COR-L47 (cell line): ENCODE measurements at regions not wholly inside any gene's neighbourhood (a gene's known extent, or its start where the extent isn't known, plus 50 kb on each side); places are given as distances from the start of the nearest gene placed in this dataset.

Source experiments
- DNase-seq: peaks from one replicate; lab custom pipeline; 2025; lab: John Stamatoyannopoulos, UW

DNA sequence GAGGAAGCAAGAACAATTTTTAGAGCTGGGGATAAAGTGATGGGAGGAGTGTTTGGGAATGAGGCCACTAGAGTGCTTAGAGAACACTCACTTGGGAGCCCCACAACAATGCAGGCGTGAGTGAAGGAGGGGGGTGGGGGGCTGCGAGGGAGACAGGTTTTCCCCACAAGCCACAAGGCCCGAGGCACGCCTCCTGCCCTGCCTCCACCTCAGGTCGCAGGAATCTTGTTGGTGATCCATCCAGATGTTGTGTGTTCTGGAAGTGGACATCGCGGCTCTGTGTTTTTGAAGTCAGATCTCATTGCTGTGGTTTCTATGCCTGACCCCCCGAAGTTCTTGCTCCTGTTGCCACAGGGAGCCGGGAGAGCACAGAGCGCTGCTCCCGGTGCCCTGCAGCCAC is 178.0 kb upstream of the BMPER start:
- no peak for DNase-seq

DNA sequence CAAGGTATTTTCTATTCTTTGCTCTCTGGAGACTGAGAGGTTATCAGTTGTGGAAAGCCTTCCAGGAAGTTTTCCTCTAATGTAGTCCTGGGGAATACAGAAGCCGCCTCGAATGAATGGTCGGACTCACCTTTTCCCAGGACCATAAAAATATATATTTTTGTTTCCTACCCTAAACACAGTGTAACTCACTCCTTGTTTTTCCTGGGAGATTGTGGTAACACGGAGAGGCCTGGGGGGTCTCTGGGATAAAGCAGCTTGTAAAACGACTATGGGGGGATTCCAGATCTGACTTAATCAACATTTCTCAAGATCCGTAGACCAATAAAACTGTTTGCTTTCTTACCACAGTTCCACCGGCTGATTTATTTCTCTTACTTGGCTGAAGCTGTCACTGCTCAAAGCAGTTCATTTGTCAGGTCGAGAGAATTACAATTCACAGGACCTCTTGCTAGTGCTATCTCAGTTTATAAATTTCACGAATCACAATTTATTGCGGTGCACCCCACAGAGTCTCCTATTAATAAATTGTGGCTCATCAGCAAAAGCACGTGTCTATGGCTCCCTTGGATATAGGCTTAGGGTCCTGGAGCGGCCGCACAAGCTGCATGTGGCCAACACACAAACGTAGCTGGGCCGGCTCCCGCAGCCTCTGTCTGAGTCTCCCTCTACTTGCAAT is 176.3 kb upstream of the BMPER start:
- DNase-seq: no peak

DNA sequence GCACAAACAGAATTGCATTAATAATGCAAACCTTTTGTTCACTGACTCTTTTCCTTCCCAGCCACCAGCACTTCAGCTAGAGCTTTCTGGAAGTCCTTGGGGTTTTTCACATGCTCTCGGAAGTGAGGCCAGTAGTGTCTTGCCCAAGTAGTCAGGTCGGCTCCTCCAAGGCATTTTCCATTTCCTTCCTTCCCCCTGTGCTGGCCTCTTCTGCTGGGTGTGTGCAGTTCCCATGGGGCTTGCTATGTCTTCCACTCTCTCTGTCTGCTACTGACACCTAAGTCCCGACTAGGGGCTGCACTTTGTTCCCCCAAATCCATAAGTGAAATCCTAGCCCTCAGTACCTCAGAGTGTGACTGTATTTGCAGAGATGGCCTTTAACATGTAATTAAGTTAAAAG is 175.6 kb upstream of the BMPER start:
- no peak for DNase-seq

DNA sequence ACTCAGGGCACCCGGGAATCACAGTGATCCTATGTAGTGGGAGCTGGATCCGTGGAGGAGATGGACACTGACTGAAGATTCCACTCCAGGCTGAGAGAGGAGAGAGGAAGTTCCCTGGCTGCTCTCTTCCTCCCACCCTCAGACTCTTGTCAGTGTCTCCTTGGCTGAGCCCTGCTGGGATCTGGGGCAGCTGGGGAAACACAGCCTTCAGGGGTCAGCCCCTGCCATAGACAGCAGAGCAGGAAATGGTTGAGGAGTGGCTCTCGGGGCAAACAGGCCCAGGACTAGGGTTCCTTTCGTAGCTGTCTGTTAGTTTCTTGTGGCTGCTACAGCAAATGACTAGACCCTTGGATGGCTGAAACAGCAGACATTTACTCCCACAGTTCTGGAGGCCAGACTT is 174.4 kb upstream of the BMPER start:
- DNase-seq: no peak

GRCh38 chr7:33731912-33732311 is 173.4 kb upstream of the BMPER start:
- DNase-seq: no peak

DNA sequence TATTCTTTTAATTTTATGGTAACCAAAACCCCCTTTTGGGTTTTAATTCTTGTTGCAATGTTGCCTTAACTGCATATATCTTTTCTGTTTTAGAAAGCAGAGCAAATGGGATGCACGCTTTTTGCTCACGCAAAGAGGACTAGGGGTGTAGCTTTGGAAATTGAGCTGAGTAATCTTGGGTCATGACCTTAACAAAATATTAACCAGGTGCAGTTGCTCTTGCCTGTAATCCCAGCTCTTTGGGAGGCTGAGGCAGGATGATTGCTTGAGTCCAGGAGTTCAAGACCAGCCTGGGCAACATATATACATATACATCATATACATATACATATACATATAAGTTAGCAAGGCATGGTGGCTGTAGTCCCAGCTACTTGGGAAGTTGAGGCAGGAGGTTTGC is 172.9 kb upstream of the BMPER start:
- DNase-seq: no peak

- no peak for DNase-seq
These were observed 171.3 kb upstream of the BMPER start for GRCh38 chr7:33733870-33734650.

DNA sequence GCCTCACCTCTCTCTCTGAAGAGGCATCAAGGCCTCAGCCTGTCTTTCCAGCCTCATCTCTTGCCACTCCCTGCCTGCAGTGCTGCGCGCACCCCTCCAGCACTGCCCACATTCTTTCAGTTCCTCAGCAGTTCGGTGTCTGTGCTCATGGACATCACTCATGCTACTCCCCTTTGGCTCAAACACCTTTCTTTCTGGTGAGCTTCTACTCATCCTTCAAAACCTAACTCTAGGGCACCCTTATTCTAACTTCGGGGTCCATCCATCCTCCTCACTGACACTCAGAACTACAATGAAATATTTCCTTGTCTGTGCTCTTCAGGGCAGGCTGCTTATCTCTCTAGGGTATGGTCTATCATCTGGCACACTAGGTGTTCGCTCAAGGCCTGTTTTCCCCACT is 169.9 kb upstream of the BMPER start:
- DNase-seq: no peak

DNA sequence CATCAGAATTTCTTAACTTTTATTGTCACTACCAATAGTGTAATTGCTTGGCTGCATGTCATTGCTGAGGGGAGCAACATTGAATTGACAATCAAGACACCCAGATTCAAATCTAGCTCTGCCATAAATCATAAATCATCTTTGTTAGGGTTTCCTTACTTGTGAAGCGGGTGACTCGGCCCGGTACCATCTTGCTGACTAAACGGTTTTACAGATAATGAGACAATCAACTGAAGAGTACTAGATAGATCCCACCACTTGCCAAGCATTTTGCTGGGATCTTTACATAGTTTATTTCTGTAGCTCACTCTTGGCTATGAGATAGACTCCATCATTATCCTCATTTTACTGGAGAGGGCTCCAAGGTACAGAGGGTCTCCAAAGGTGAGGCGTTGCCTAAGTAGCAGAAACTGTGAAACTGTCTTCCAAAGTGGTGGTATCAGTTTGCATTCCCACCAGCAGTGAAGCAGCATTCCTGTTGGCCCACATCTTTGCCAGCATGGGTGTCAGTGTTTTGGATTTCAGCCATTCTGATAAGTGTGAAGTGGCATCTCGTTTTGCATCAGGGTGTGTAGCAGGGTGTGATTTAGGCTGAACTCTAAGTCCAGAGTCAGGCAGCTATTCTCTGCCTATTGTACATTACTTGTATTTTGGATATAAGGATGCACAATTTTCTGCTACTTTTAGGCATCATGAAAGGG is 168.7 kb upstream of the BMPER start:
- no peak for DNase-seq

DNA sequence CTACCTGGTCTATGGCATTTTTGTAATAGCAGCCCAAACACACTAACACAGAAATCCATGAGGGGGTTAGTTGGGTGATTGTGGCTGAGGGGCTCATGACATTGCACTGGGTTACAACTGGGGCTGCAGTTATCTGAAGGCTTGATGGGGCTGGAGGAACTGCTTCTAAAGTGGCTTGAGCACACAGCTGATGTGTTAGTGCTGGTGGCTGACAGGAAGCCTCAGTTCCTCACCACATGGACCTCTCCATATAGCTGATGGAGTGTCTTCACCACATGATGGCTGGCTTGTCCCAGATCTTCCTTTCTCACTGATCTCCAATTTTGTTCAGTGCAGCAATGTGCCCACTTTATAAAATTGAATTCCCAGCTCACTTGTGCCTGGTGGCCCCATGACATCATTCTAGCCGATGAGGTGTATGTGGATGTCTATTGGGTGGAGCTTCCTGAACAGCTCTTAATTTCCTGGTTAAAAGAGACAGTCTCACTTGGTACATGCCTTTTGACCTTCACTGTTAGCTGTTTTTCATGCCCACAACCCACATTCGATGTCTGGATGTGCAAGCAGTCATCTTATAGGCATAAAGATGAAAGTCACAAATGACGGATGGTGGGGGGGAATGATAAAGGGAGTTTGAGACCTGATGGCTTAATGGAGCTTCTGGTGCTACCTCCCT is 166.9 kb upstream of the BMPER start:
- no peak for DNase-seq

- DNase-seq: no peak
These were observed 166.1 kb upstream of the BMPER start for GRCh38 chr7:33739286-33739685.

DNA sequence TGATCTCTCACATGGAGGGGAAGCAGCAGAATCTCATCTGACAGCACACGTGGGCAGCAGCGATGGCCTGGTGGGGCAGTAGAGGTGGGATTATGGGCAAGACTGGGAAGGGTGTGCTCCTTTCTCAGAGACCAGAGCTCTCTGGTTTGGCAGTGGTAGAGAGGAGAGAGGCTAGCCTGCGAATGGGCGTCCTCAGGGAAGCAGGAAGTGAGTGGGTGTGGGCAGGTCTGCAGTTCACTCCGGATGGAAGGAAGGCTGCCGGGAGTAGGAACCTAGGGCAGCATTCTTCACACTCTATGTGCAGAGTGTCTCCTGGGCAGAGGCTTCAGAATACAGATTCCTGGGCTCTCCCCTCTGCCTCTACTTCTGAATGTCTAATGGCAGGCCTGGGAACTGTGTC is 162.8 kb upstream of the BMPER start:
- DNase-seq: no peak

DNA sequence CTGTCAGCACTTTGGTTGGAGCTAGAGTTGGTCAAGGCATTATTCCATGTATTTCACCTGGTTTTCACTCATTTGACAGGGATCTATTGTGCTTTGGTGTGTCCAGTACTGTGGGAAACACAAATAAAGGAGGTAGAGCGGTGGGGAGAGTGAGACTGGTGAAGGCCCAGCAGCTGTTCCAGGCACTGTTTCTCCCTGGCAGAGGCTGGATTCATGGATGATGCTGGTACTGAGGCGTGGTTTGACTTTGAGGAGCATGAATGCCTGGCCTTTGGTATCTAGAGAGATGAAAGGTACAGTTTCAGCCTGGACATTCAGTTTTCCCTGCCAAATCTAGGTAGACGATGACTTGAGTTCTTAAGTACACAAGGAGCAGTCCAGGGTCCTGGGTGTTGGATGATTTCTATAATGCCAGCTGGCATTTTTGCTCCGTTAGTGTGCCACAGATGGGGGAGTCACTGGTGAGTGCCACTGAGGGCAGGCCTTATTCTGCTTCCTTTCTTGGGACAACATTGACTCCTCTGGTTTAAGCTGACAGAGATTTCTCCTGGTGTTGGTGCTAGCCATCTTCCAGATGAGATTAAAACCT is 162.2 kb upstream of the BMPER start:
- no peak for DNase-seq

DNA sequence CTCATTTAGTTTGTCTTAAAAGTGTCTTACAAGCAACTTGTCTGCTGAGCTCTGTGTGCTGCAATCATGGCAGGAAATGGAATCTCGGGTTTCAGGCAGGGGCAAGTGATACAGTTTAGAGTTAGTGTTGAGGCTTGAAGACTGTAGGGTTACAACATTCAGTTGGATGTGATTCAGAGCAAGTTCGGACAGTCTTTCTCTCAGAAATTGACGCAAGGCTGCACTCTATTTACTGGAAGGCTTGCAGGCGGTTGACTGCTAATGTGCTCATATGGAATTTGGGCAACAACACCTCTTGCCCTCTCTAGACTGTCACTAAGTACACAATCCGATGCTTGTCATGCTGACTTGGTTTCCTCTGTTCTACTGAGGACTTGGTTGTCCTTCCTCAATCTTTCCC is 161.7 kb upstream of the BMPER start:
- no peak for DNase-seq

- peak; percentile 65 for DNase-seq
These were observed 160.9 kb upstream of the BMPER start for GRCh38 chr7:33744293-33745075.

DNA sequence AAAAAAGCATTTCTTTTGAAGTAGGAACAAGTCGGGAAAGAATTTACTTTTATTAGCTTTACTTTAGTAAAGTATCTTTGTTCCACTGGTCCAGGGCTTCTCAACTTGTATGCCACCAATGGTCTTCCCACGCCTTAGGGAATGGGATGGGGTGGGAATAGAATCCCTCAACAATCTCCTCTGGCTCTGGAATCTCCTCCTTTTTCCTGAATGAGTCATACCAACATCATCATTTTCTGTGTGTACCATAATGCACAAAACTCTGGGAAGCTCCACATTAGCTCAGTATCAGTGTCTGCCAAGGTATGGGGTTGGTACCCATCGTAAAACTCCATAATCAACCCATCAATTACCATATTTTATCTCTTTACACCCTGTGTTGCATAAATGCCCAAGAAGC is 159.4 kb upstream of the BMPER start:
- DNase-seq: no peak

GRCh38 chr7:33748793-33749192 is 156.5 kb upstream of the BMPER start:
- DNase-seq: no peak

GRCh38 chr7:33750177-33750576 is 155.2 kb upstream of the BMPER start:
- no peak for DNase-seq

GRCh38 chr7:33751443-33751842 is 153.9 kb upstream of the BMPER start:
- DNase-seq: no peak

- DNase-seq: no peak
These were observed 151.3 kb upstream of the BMPER start for GRCh38 chr7:33753881-33754525.
